WERI-Rb-1 (cell line): ENCODE measurements at regions not wholly inside any gene's neighbourhood (a gene's known extent, or its start where the extent isn't known, plus 50 kb on each side); places are given as distances from the start of the nearest gene placed in this dataset.

ENCODE experiments used
- DNase-seq: peaks from one replicate; pipeline ENCODE4 v3.0.0-alpha.2; 2020
- H3K27ac ChIP-seq: fragments of 250-450 bp; sonication (Bioruptor Pico); 2 replicates; pipeline ENCODE4 v1.5.1; 2020; ENCODE audit warnings: mild to moderate bottlenecking, moderate library complexity
- H3K27me3 ChIP-seq: fragments of 250-450 bp; sonication (Bioruptor Pico); 2 replicates; pipeline ENCODE4 v1.5.1; 2021; ENCODE audit warnings: mild to moderate bottlenecking, low read depth, moderate library complexity; ENCODE audit not compliant: insufficient read depth, severe bottlenecking
- H3K36me3 ChIP-seq: fragments of 250-450 bp; sonication (Bioruptor Pico); 2 replicates; pipeline ENCODE4 v1.5.1; 2020; ENCODE audit warnings: mild to moderate bottlenecking, moderate library complexity
- H3K4me3 ChIP-seq: 2 replicates; pipeline ENCODE4 v1.5.1; 2011; ENCODE audit warnings: low read depth, mild to moderate bottlenecking, control low read depth, low read length
- H3K9me3 ChIP-seq: fragments of 250-450 bp; sonication (Bioruptor Pico); 2 replicates; pipeline ENCODE4 v1.5.1; 2021; ENCODE audit warnings: mild to moderate bottlenecking, moderate library complexity; ENCODE audit not compliant: severe bottlenecking
- CTCF ChIP-seq: IDR thresholded peaks from 2 replicates; pipeline ENCODE4 v1.5.1; 2011; ENCODE audit warnings: low read depth, mild to moderate bottlenecking, control low read depth, inconsistent platforms, low read length

GRCh38 chr14:71382315-71382714 is 475.1 kb downstream of the PCNX1 start:
- H3K27ac ChIP-seq = no peak overlapping the region
- no peak for DNase-seq
- H3K36me3 ChIP-seq = no peaks in the 10 kb centered on the region
- no peaks in the 10 kb centered on the region for H3K27me3 ChIP-seq
- no peak overlapping the region for H3K4me3 ChIP-seq
- H3K9me3 ChIP-seq = peaks cover under 1% of the 10 kb centered on the region
- no peak for TF ChIP-seq CTCF

GRCh38 chr14:71383510-71383909 is 476.3 kb downstream of the PCNX1 start:
- no peak overlapping the region for H3K27ac ChIP-seq
- no peak overlapping the region for H3K4me3 ChIP-seq
- H3K9me3 ChIP-seq = no peaks in the 10 kb centered on the region
- H3K27me3 ChIP-seq = no peaks in the 10 kb centered on the region
- no peaks in the 10 kb centered on the region for H3K36me3 ChIP-seq
- DNase-seq = no peak
- TF ChIP-seq CTCF = no peak

- DNase-seq = no peak
- H3K27ac ChIP-seq = no peak overlapping the region
These were observed 477.0 kb downstream of the PCNX1 start for GRCh38 chr14:71384007-71384845.

GRCh38 chr14:71387753-71388152 is 480.5 kb downstream of the PCNX1 start:
- DNase-seq = no peak
- no peak overlapping the region for H3K4me3 ChIP-seq
- no peak for TF ChIP-seq CTCF

More at GRCh38 chr14:71384007-71384845, 477.0 kb downstream of the PCNX1 start:
- Histone ChIP-seq H3K27me3 (no peaks in the 10 kb centered on the region), H3K4me3 (no peak overlapping the region), H3K36me3 (no peaks in the 10 kb centered on the region), H3K9me3 (no peaks in the 10 kb centered on the region)
- TF ChIP-seq CTCF = no peak

GRCh38 chr14:71388336-71388735 is 481.1 kb downstream of the PCNX1 start:
- Histone ChIP-seq H3K27ac (no peak overlapping the region), H3K36me3 (no peaks in the 10 kb centered on the region), H3K9me3 (no peaks in the 10 kb centered on the region), H3K4me3 (no peak overlapping the region), H3K27me3 (no peaks in the 10 kb centered on the region)
- TF ChIP-seq CTCF = no peak
- DNase-seq = no peak

More at GRCh38 chr14:71387753-71388152, 480.5 kb downstream of the PCNX1 start:
- no peaks in the 10 kb centered on the region for H3K27me3 ChIP-seq
- H3K27ac ChIP-seq = no peak overlapping the region
- H3K36me3 ChIP-seq = no peaks in the 10 kb centered on the region
- no peaks in the 10 kb centered on the region for H3K9me3 ChIP-seq
